ENCODE measurements at regions not wholly inside any gene's neighbourhood (a gene's known extent, or its start where the extent isn't known, plus 50 kb on each side); places are given as distances from the start of the nearest gene placed in this dataset.

GRCh38 chr16:66207883-66208265 is 158.6 kb upstream of the CDH5 start:
- H3K9me2 ChIP-seq (replicated peaks; ENCODE audit: insufficient read depth) = no peaks in the 10 kb centered on the region
- no peak for DNase-seq (ENCODE audit: low spot score)
- no peaks in the 10 kb centered on the region for H3K27me3 ChIP-seq
- no peaks in the 10 kb centered on the region for H3K4me1 ChIP-seq (ENCODE audit: insufficient read depth)
- H3K36me3 ChIP-seq (replicated peaks; ENCODE audit: insufficient read depth, low read depth) = no peaks in the 10 kb centered on the region
- H2AFZ ChIP-seq = no peak overlapping the region
- no peak overlapping the region for H3K4me2 ChIP-seq
- no peaks in the 10 kb centered on the region for H3K9me3 ChIP-seq (ENCODE audit: low read depth)
- TF ChIP-seq EZH2phosphoT487 (IDR thresholded peaks at IDR 0.05; ENCODE audit: low read depth, severe bottlenecking, unreplicated experiment) (no peak), EZH2 (IDR thresholded peaks at IDR 0.05; ENCODE audit: borderline replicate concordance) (no peak)
- TF ChIP-seq, protein P1, sequence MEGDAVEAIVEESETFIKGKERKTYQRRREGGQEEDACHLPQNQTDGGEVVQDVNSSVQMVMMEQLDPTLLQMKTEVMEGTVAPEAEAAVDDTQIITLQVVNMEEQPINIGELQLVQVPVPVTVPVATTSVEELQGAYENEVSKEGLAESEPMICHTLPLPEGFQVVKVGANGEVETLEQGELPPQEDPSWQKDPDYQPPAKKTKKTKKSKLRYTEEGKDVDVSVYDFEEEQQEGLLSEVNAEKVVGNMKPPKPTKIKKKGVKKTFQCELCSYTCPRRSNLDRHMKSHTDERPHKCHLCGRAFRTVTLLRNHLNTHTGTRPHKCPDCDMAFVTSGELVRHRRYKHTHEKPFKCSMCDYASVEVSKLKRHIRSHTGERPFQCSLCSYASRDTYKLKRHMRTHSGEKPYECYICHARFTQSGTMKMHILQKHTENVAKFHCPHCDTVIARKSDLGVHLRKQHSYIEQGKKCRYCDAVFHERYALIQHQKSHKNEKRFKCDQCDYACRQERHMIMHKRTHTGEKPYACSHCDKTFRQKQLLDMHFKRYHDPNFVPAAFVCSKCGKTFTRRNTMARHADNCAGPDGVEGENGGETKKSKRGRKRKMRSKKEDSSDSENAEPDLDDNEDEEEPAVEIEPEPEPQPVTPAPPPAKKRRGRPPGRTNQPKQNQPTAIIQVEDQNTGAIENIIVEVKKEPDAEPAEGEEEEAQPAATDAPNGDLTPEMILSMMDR (IDR thresholded peaks at IDR 0.05; ENCODE audit: poor library complexity) = no peak
- H3K4me3 ChIP-seq = no peak overlapping the region
- no peaks in the 10 kb centered on the region for H3K79me2 ChIP-seq
- H4K20me1 ChIP-seq (ENCODE audit: insufficient read depth, poor library complexity, severe bottlenecking) = no peaks in the 10 kb centered on the region
- 95% methylated on average over 5 of the region's 5 CpGs for WGBS (ENCODE audit: low lambda C conversion rate, missing lambda C conversion rate)
- no peak overlapping the region for H3K27ac ChIP-seq

DNA sequence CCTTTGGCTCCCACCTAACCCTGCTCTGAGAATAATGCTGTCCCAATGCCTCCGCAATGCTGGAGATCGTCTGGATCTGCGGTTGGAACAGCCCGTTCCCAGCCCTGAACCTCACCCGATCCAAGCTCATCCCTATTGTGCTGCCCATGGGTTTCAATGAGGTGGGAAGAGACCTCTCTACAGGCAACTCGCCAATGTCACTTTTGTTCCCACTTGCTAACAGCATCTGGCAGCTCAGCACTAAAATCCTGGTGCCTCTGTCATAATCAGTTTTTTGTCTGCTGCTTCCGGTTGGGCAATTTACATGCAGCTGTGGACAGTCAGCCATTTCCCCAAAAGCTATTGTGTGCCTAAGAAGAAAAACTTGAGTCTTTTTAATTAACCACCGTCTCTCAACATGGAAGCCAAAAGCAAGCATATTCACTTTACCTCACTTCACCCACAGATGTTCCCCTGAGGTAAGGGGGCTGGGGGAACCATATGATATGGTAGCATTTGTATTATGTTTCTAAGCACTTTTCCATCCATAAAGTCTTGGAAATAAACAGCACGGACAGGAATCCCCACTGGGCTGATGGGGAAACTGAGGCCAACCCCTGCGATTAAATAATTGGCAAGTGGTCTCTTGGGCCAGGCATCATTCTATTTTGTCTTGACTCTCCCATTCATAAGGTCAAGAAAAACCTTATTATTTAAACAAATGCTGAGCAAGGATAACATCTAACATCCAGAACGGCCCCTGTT is 159.2 kb upstream of the CDH5 start:
- H3K4me1 ChIP-seq (ENCODE audit: insufficient read depth) = no peaks in the 10 kb centered on the region
- H3K9me3 ChIP-seq (ENCODE audit: low read depth) = no peaks in the 10 kb centered on the region
- 87% methylated on average over 11 of the region's 11 CpGs for WGBS (ENCODE audit: low lambda C conversion rate, missing lambda C conversion rate)
- TF ChIP-seq EZH2phosphoT487 (IDR thresholded peaks at IDR 0.05; ENCODE audit: low read depth, severe bottlenecking, unreplicated experiment) (no peak), EZH2 (IDR thresholded peaks at IDR 0.05; ENCODE audit: borderline replicate concordance) (no peak)
- TF ChIP-seq, protein P1 (IDR thresholded peaks at IDR 0.05; ENCODE audit: poor library complexity) = no peak
- no peaks in the 10 kb centered on the region for H3K79me2 ChIP-seq
- no peaks in the 10 kb centered on the region for H4K20me1 ChIP-seq (ENCODE audit: insufficient read depth, poor library complexity, severe bottlenecking)
- no peak for DNase-seq (ENCODE audit: low spot score)
- no peaks in the 10 kb centered on the region for H3K27me3 ChIP-seq
- H3K4me3 ChIP-seq = no peak overlapping the region
- H2AFZ ChIP-seq = no peak overlapping the region
- no peak overlapping the region for H3K4me2 ChIP-seq
- no peaks in the 10 kb centered on the region for H3K9me2 ChIP-seq (replicated peaks; ENCODE audit: insufficient read depth)
- H3K36me3 ChIP-seq (replicated peaks; ENCODE audit: insufficient read depth, low read depth) = no peaks in the 10 kb centered on the region
- no peak overlapping the region for H3K27ac ChIP-seq

DNA sequence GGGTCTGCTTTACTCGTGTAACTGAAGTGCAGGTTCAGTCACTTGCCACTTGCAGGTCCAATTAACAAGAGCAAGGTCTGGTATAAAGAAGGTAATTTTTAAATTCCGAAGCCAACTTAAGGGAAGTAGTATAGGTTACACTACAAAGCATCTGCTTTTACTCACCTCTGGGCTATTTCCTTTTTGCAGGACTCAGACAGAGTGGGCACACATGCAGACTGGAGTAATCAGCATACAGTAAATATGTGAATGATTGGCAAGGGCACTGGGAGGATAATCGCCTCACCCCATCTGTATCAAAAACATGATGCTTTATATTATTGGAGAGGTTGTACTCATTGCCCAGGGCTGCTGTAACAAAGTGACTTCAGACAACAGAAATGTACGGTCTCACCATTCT is 160.1 kb upstream of the CDH5 start:
- Histone ChIP-seq H3K4me3 (no peak overlapping the region), H3K9me3 (ENCODE audit: low read depth) (no peaks in the 10 kb centered on the region), H2AFZ (no peak overlapping the region), H3K9me2 (replicated peaks; ENCODE audit: insufficient read depth) (no peaks in the 10 kb centered on the region), H3K36me3 (replicated peaks; ENCODE audit: insufficient read depth, low read depth) (no peaks in the 10 kb centered on the region), H3K4me2 (no peak overlapping the region), H3K27me3 (no peaks in the 10 kb centered on the region), H3K4me1 (ENCODE audit: insufficient read depth) (no peaks in the 10 kb centered on the region), H3K27ac (no peak overlapping the region), H4K20me1 (ENCODE audit: insufficient read depth, poor library complexity, severe bottlenecking) (no peaks in the 10 kb centered on the region), H3K79me2 (no peaks in the 10 kb centered on the region)
- 87% methylated on average over 4 of the region's 4 CpGs for WGBS (ENCODE audit: low lambda C conversion rate, missing lambda C conversion rate)
- TF ChIP-seq EZH2 (IDR thresholded peaks at IDR 0.05; ENCODE audit: borderline replicate concordance) (no peak), EZH2phosphoT487 (IDR thresholded peaks at IDR 0.05; ENCODE audit: low read depth, severe bottlenecking, unreplicated experiment) (no peak)
- TF ChIP-seq, protein P1 (IDR thresholded peaks at IDR 0.05; ENCODE audit: poor library complexity) = no peak
- no peak for DNase-seq (ENCODE audit: low spot score)
